H9 (cell line): ENCODE measurements at regions not wholly inside any gene's neighbourhood (a gene's known extent, or its start where the extent isn't known, plus 50 kb on each side); places are given as distances from the start of the nearest gene placed in this dataset.

Source experiments
- DNase-seq: peaks from one replicate; pipeline ENCODE4 v3.0.0-alpha.2; 2017
- H2AFZ ChIP-seq: one replicate; pipeline ENCODE4 v1.6.1; 2013; ENCODE audit warnings: mild to moderate bottlenecking, low read length, control low read depth, moderate library complexity
- H2AK5ac ChIP-seq: 2 replicates; pipeline ENCODE4 v1.6.1; 2013; ENCODE audit warnings: low read length, control low read depth, mixed read lengths; ENCODE audit not compliant: insufficient read length
- H2BK120ac ChIP-seq: one replicate; pipeline ENCODE4 v1.6.1; 2013; ENCODE audit warnings: low read depth, mild to moderate bottlenecking, low read length, control low read depth, inconsistent platforms; ENCODE audit not compliant: poor library complexity, severe bottlenecking
- H2BK12ac ChIP-seq: 2 replicates; pipeline ENCODE4 v1.6.1; 2013; ENCODE audit warnings: low read length, control low read depth, mixed read lengths, low read depth; ENCODE audit not compliant: insufficient read length
- H2BK15ac ChIP-seq: 2 replicates; pipeline ENCODE4 v1.6.1; 2013; ENCODE audit warnings: low read depth, low read length, control low read depth
- H2BK20ac ChIP-seq: one replicate; pipeline ENCODE4 v1.6.1; 2013; ENCODE audit warnings: low read depth, mild to moderate bottlenecking, low read length, control low read depth, inconsistent platforms; ENCODE audit not compliant: poor library complexity, severe bottlenecking
- H2BK5ac ChIP-seq: 2 replicates; pipeline ENCODE4 v1.6.1; 2013; ENCODE audit warnings: low read length, control low read depth, mixed read lengths; ENCODE audit not compliant: insufficient read length
- H3K14ac ChIP-seq: 2 replicates; pipeline ENCODE4 v1.6.1; 2013; ENCODE audit warnings: low read length, control low read depth; ENCODE audit not compliant: insufficient read depth
- H3K18ac ChIP-seq: 2 replicates; pipeline ENCODE4 v1.6.1; 2013; ENCODE audit warnings: low read depth, mild to moderate bottlenecking, mixed read lengths, low read length, control low read depth; ENCODE audit not compliant: insufficient read length
- H3K23ac ChIP-seq: 2 replicates; pipeline ENCODE4 v1.6.1; 2013; ENCODE audit warnings: low read length, control low read depth, mixed read lengths, low read depth; ENCODE audit not compliant: insufficient read length
- H3K23me2 ChIP-seq: 2 replicates; pipeline ENCODE4 v1.6.1; 2013; ENCODE audit warnings: low read depth, mild to moderate bottlenecking, mixed read lengths, low read length, control low read depth; ENCODE audit not compliant: insufficient read length, poor library complexity, severe bottlenecking
- H3K27ac ChIP-seq: 2 replicates; pipeline ENCODE4 v1.5.1; 2013; ENCODE audit warnings: low read length, control low read depth, mixed read lengths, low read depth; ENCODE audit not compliant: insufficient read length
- H3K27me3 ChIP-seq: 2 replicates; pipeline ENCODE4 v1.6.1; 2013; ENCODE audit warnings: low read length, control low read depth, inconsistent platforms; ENCODE audit not compliant: insufficient read depth
- H3K4ac ChIP-seq: 2 replicates; pipeline ENCODE4 v1.6.1; 2013; ENCODE audit warnings: low read depth, mild to moderate bottlenecking, control low read depth, inconsistent platforms, low read length, moderate library complexity
- H3K4me1 ChIP-seq: 2 replicates; pipeline ENCODE4 v1.6.1; 2013; ENCODE audit warnings: low read length, control low read depth, inconsistent platforms; ENCODE audit not compliant: insufficient read depth
- H3K4me2 ChIP-seq: 2 replicates; pipeline ENCODE4 v1.6.1; 2013; ENCODE audit warnings: low read length, control low read depth, mixed read lengths; ENCODE audit not compliant: insufficient read length, insufficient read depth
- H3K56ac ChIP-seq: 2 replicates; pipeline ENCODE4 v1.6.1; 2013; ENCODE audit warnings: low read depth, mild to moderate bottlenecking, mixed read lengths, low read length, control low read depth; ENCODE audit not compliant: insufficient read length
- H3K79me1 ChIP-seq: 2 replicates; pipeline ENCODE4 v1.6.1; 2013; ENCODE audit warnings: low read depth, mild to moderate bottlenecking, moderate library complexity, low read length, control low read depth, inconsistent platforms; ENCODE audit not compliant: insufficient read depth, poor library complexity, severe bottlenecking
- H3K79me2 ChIP-seq: 2 replicates; pipeline ENCODE4 v1.6.1; 2013; ENCODE audit warnings: low read length, control low read depth, inconsistent platforms; ENCODE audit not compliant: insufficient read depth
- H3K9ac ChIP-seq: 2 replicates; pipeline ENCODE4 v1.6.1; 2013; ENCODE audit warnings: low read length, control low read depth, mixed read lengths; ENCODE audit not compliant: insufficient read length; ENCODE audit errors: extremely low read depth
- H3K9me3 ChIP-seq: one replicate; pipeline ENCODE4 v1.6.1; 2013; ENCODE audit warnings: low read depth, low read length, inconsistent platforms; ENCODE audit not compliant: control insufficient read depth
- H3T11ph ChIP-seq: one replicate; pipeline ENCODE4 v1.6.1; 2013; ENCODE audit warnings: mild to moderate bottlenecking, low read length, control low read depth, inconsistent platforms
- H4K20me1 ChIP-seq: one replicate; pipeline ENCODE4 v1.6.1; 2013; ENCODE audit not compliant: control insufficient read depth, insufficient read length, insufficient read depth
- H4K5ac ChIP-seq: 2 replicates; pipeline ENCODE4 v1.6.1; 2013; ENCODE audit warnings: low read depth, mild to moderate bottlenecking, mixed read lengths, low read length, control low read depth; ENCODE audit not compliant: insufficient read length
- H4K8ac ChIP-seq: replicated peaks from 2 replicates; pipeline ENCODE4 v1.6.1; 2013; ENCODE audit warnings: low read length, control low read depth, mixed read lengths, low read depth; ENCODE audit not compliant: insufficient read length
- H4K91ac ChIP-seq: 2 replicates; pipeline ENCODE4 v1.6.1; 2013; ENCODE audit warnings: low read depth, mild to moderate bottlenecking, moderate library complexity, mixed read lengths, low read length, control low read depth; ENCODE audit not compliant: insufficient read length
- H3K27ac Mint-ChIP-seq, 3 experiments: 2 replicates in 2 of 3; 3 replicates in 1 of 3; pipeline ENCODE4 v1.8.0; 2020 to 2021; ENCODE audit warnings: mixed read lengths in 3 of 3, mild to moderate bottlenecking in 1 of 3, moderate library complexity in 1 of 3
- H3K27me3 Mint-ChIP-seq: 2 replicates; pipeline ENCODE4 v1.8.0; 2021; ENCODE audit warnings: low read depth, mild to moderate bottlenecking, moderate library complexity, mixed read lengths
- H3K36me3 Mint-ChIP-seq, 3 experiments: 2 replicates in 2 of 3; 3 replicates in 1 of 3; pipeline ENCODE4 v1.8.0; 2020 to 2021; ENCODE audit warnings: low read depth in 3 of 3, mixed read lengths in 3 of 3; ENCODE audit not compliant: insufficient read depth in 1 of 3
- H3K4me1 Mint-ChIP-seq, 2 experiments: 2 replicates each; pipeline ENCODE4 v1.8.0; 2020; ENCODE audit warnings: mixed read lengths in 2 of 2
- H3K4me3 Mint-ChIP-seq, 2 experiments: 2 replicates in 1 of 2; 3 replicates in 1 of 2; pipeline ENCODE4 v1.8.0; 2020 to 2021; ENCODE audit warnings: mild to moderate bottlenecking in 2 of 2, mixed read lengths in 2 of 2, moderate library complexity in 1 of 2
- H3K9me3 Mint-ChIP-seq, 2 experiments: 2 replicates in 1 of 2; 3 replicates in 1 of 2; pipeline ENCODE4 v1.8.0; 2020; ENCODE audit warnings: mild to moderate bottlenecking in 2 of 2, mixed read lengths in 2 of 2, moderate library complexity in 1 of 2
- TF ChIP-seq, protein P1 (sequence below): fragments of 200-600 bp; sonication (generic); conservative IDR thresholded peaks from 3 replicates; pipeline ENCODE4 v1.8.0; 2021; ENCODE audit warnings: antibody characterized with exemption, mild to moderate bottlenecking

DNA sequence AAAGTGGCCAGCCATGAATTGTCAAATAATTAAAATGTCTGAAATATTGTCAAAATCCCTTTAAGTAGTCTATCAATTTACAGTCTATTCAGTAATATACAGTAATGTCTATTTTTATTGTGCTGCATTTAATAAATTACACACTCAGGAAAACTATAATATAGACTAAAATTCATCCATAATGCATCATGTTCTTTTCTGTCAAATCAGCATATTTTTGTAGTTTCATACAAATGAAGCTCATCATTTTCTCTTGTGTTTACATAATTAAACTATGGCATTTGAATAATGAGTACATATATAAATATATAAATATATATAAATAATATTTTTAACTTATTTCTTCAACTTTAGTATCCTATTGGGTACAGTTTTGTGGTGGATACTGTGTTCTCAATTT, 868.7 kb upstream of the CHORDC1 start:
- Histone ChIP-seq H4K5ac (no peak overlapping the region), H4K91ac (no peak overlapping the region), H3K18ac (no peak overlapping the region), H2AK5ac (no peak overlapping the region), H3K27ac (no peak overlapping the region), H2BK12ac (no peak overlapping the region), H3K79me2 (no peaks in the 10 kb centered on the region), H3K27me3 (no peaks in the 10 kb centered on the region), H4K20me1 (no peaks in the 10 kb centered on the region), H3K9me3 (no peaks in the 10 kb centered on the region), H3K23ac (no peak overlapping the region), H3T11ph (no peak overlapping the region), H3K79me1 (no peaks in the 10 kb centered on the region), H3K23me2 (no peaks in the 10 kb centered on the region), H3K4me2 (no peak overlapping the region), H3K4ac (no peak overlapping the region), H2BK5ac (no peak overlapping the region), H2BK120ac (no peak overlapping the region), H2BK20ac (no peak overlapping the region), H2BK15ac (no peak overlapping the region), H4K8ac (no peak overlapping the region), H3K4me1 (no peaks in the 10 kb centered on the region), H2AFZ (no peak overlapping the region), H3K14ac (no peak overlapping the region), H3K56ac (no peak overlapping the region), H3K9ac (no peak overlapping the region)
- Mint-ChIP-seq H3K27me3 (no peaks in the 10 kb centered on the region), H3K36me3 (no peaks in the 10 kb centered on the region), H3K9me3 (no peaks in the 10 kb centered on the region), H3K27ac (no peak overlapping the region), H3K4me1 (no peaks in the 10 kb centered on the region), H3K4me3 (no peak overlapping the region)
- TF ChIP-seq, protein P1, sequence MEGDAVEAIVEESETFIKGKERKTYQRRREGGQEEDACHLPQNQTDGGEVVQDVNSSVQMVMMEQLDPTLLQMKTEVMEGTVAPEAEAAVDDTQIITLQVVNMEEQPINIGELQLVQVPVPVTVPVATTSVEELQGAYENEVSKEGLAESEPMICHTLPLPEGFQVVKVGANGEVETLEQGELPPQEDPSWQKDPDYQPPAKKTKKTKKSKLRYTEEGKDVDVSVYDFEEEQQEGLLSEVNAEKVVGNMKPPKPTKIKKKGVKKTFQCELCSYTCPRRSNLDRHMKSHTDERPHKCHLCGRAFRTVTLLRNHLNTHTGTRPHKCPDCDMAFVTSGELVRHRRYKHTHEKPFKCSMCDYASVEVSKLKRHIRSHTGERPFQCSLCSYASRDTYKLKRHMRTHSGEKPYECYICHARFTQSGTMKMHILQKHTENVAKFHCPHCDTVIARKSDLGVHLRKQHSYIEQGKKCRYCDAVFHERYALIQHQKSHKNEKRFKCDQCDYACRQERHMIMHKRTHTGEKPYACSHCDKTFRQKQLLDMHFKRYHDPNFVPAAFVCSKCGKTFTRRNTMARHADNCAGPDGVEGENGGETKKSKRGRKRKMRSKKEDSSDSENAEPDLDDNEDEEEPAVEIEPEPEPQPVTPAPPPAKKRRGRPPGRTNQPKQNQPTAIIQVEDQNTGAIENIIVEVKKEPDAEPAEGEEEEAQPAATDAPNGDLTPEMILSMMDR = no peak
- no peak for DNase-seq
